Neural cell (in vitro differentiated cells): ENCODE measurements at regions not wholly inside any gene's neighbourhood (a gene's known extent, or its start where the extent isn't known, plus 50 kb on each side); places are given as distances from the start of the nearest gene placed in this dataset.

Experiments
- H2AFZ ChIP-seq: fragments of 200-600, 300-800 bp; sonication (generic), shearing (Covaris generic); 2 replicates; pipeline ENCODE4 v1.6.0; 2014; ENCODE audit warnings: low read depth, mild to moderate bottlenecking, antibody characterized with exemption, low read length, moderate library complexity
- H3F3A ChIP-seq: fragments of 200-600 bp; shearing (Covaris generic); 2 replicates; pipeline ENCODE4 v1.6.1; 2016; ENCODE audit warnings: mild to moderate bottlenecking, moderate library complexity, mixed read lengths, antibody characterized with exemption, low read length; ENCODE audit not compliant: insufficient read depth, poor library complexity, severe bottlenecking
- H3K27ac ChIP-seq: fragments of 200-600, 300-800 bp; sonication (generic), shearing (Covaris generic); 2 replicates; pipeline ENCODE4 v1.5.1; 2014; ENCODE audit warnings: mild to moderate bottlenecking, low read length, moderate library complexity
- H3K27me3 ChIP-seq: fragments of 300-800, 200-600 bp; sonication (generic), shearing (Covaris generic); 2 replicates; pipeline ENCODE4 v1.6.0; 2014; ENCODE audit warnings: mild to moderate bottlenecking, low read depth, low read length, moderate library complexity; ENCODE audit not compliant: insufficient read depth
- H3K36me3 ChIP-seq: fragments of 300-800, 200-600 bp; sonication (generic), shearing (Covaris generic); 2 replicates; pipeline ENCODE4 v1.5.1; 2014; ENCODE audit warnings: mild to moderate bottlenecking, antibody characterized with exemption, low read length, moderate library complexity; ENCODE audit not compliant: insufficient read depth
- H3K4me2 ChIP-seq: fragments of 300-800, 200-600 bp; sonication (generic), shearing (Covaris generic); 2 replicates; pipeline ENCODE4 v1.6.0; 2014; ENCODE audit warnings: mild to moderate bottlenecking, low read length
- H3K4me3 ChIP-seq: fragments of 300-800, 200-600 bp; sonication (generic), shearing (Covaris generic); 2 replicates; pipeline ENCODE4 v1.5.1; 2014; ENCODE audit warnings: mild to moderate bottlenecking, low read length, moderate library complexity
- H3K79me2 ChIP-seq: fragments of 200-600 bp; shearing (Covaris generic); replicated peaks from 2 replicates; pipeline ENCODE4 v1.6.0; 2014; ENCODE audit warnings: mild to moderate bottlenecking, low read length, moderate library complexity; ENCODE audit not compliant: insufficient read depth
- H3K9ac ChIP-seq: fragments of 300-800, 200-600 bp; sonication (generic), shearing (Covaris generic); 2 replicates; pipeline ENCODE4 v1.6.1; 2016; ENCODE audit warnings: mild to moderate bottlenecking, low read length, mixed read lengths
- H3K9me2 ChIP-seq: fragments of 200-600 bp; shearing (Covaris generic); 2 replicates; pipeline ENCODE4 v1.6.1; 2016; ENCODE audit warnings: mild to moderate bottlenecking, low read length, mixed read lengths; ENCODE audit not compliant: insufficient read depth
- H3K9me3 ChIP-seq: fragments of 200-600, 300-800 bp; sonication (generic), shearing (Covaris generic); 2 replicates; pipeline ENCODE4 v1.6.1; 2016; ENCODE audit warnings: mild to moderate bottlenecking, mixed run types, low read length, moderate library complexity, mixed read lengths
- H4K20me1 ChIP-seq: fragments of 200-600 bp; shearing (Covaris generic); 2 replicates; pipeline ENCODE4 v1.6.1; 2016; ENCODE audit warnings: mild to moderate bottlenecking, mixed run types; ENCODE audit not compliant: insufficient read depth
- CTCF ChIP-seq: fragments of 450-650 bp; IDR thresholded peaks from 2 replicates; pipeline ENCODE4 v1.5.1; 2014; ENCODE audit warnings: antibody characterized with exemption, mild to moderate bottlenecking, moderate library complexity; ENCODE audit not compliant: poor library complexity, severe bottlenecking
- EP300 ChIP-seq: fragments of 450-650 bp; conservative IDR thresholded peaks from 2 replicates; pipeline ENCODE4 v1.6.1; 2014; ENCODE audit warnings: antibody characterized with exemption, mild to moderate bottlenecking, moderate library complexity; ENCODE audit not compliant: poor library complexity, severe bottlenecking
- EZH2 ChIP-seq: fragments of 200-600, 300-800 bp; shearing (Covaris generic), sonication (generic); IDR thresholded peaks from 2 replicates; pipeline ENCODE4 v1.6.1; 2014; ENCODE audit warnings: antibody characterized with exemption, low read length, borderline replicate concordance, mild to moderate bottlenecking; ENCODE audit not compliant: insufficient read depth, poor library complexity, severe bottlenecking
- MXI1 ChIP-seq: fragments of 450-650 bp; conservative IDR thresholded peaks from 2 replicates; pipeline ENCODE4 v1.6.1; 2014; ENCODE audit warnings: antibody characterized with exemption, mild to moderate bottlenecking; ENCODE audit not compliant: poor library complexity, severe bottlenecking
- POLR2AphosphoS5 ChIP-seq: IDR thresholded peaks from 2 replicates; pipeline ENCODE4 v1.6.1; 2012
- RAD21 ChIP-seq: fragments of 450-650 bp; conservative IDR thresholded peaks from 2 replicates; pipeline ENCODE4 v1.6.1; 2014; ENCODE audit warnings: antibody characterized with exemption, mild to moderate bottlenecking, moderate library complexity
- REST ChIP-seq: IDR thresholded peaks from 2 replicates; pipeline ENCODE4 v1.6.1; 2012; ENCODE audit warnings: borderline replicate concordance
- SMC3 ChIP-seq: fragments of 450-650 bp; conservative IDR thresholded peaks from 2 replicates; pipeline ENCODE4 v1.6.1; 2014; ENCODE audit warnings: antibody characterized with exemption, mild to moderate bottlenecking, moderate library complexity; ENCODE audit not compliant: poor library complexity
- TAF1 ChIP-seq: IDR thresholded peaks from 2 replicates; pipeline ENCODE4 v1.6.1; 2012; ENCODE audit warnings: low read depth

- H3K4me3 ChIP-seq: no peak overlapping the region
- H3K9ac ChIP-seq: no peak overlapping the region
- no peaks in the 10 kb centered on the region for H3F3A ChIP-seq
- no peaks in the 10 kb centered on the region for H3K9me3 ChIP-seq
- H3K27me3 ChIP-seq: no peaks in the 10 kb centered on the region
- H3K27ac ChIP-seq: no peak overlapping the region
- H2AFZ ChIP-seq: no peak overlapping the region
- TF ChIP-seq RAD21 (no peak), SMC3 (no peak), MXI1 (no peak), REST (no peak), EZH2 (no peak), EP300 (no peak), CTCF (no peak), POLR2AphosphoS5 (no peak), TAF1 (no peak)
- H3K4me2 ChIP-seq: no peak overlapping the region
- H3K9me2 ChIP-seq: no peaks in the 10 kb centered on the region
- H4K20me1 ChIP-seq: no peaks in the 10 kb centered on the region
- H3K36me3 ChIP-seq: no peaks in the 10 kb centered on the region
- no peaks in the 10 kb centered on the region for H3K79me2 ChIP-seq
These were observed 127.6 kb upstream of the INTU start for GRCh38 chr4:127505203-127505602.

- H3K4me3 ChIP-seq: no peak overlapping the region
- H3K79me2 ChIP-seq: no peaks in the 10 kb centered on the region
- H3K9ac ChIP-seq: no peak overlapping the region
- H3K27me3 ChIP-seq: no peaks in the 10 kb centered on the region
- no peak overlapping the region for H3K27ac ChIP-seq
- no peak overlapping the region for H2AFZ ChIP-seq
- no peaks in the 10 kb centered on the region for H3K9me2 ChIP-seq
- H3K36me3 ChIP-seq: no peaks in the 10 kb centered on the region
- no peaks in the 10 kb centered on the region for H3K9me3 ChIP-seq
- no peaks in the 10 kb centered on the region for H3F3A ChIP-seq
- no peak overlapping the region for H3K4me2 ChIP-seq
- H4K20me1 ChIP-seq: no peaks in the 10 kb centered on the region
- no peak for TF ChIP-seq REST
- no peak for TF ChIP-seq MXI1
- TF ChIP-seq EP300: no peak
These were observed 126.5 kb upstream of the INTU start for GRCh38 chr4:127506283-127506682.
